ENCODE measurements at regions not wholly inside any gene's neighbourhood (a gene's known extent, or its start where the extent isn't known, plus 50 kb on each side); places are given as distances from the start of the nearest gene placed in this dataset.

DNA sequence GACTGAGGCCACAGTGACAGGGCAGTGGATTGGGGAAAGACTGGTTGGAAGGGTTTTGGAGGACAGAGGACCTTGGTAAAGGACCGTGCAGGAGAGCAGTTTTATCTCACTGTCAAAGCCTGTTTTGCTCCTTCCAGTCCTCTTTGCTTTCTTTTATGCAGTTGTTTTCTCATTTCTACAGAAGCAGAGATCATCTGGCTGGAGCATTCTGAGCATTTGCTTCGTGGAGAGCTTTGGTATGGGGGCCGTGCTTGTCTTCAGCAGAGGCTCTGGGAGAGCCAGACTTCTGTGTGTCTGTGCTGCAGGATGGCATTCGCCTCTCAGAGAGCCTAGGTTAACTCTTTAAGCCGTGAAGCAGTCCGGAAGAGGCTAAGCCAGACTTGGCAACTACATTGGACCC lies 171.8 kb upstream of the TUT7 start:
- Histone ChIP-seq H3K36me3 (ENCODE audit: control insufficient read depth, insufficient read depth, low read length) (no peaks in the 10 kb centered on the region), H2AFZ (ENCODE audit: low read length) (no peak overlapping the region), H3K4me3 (replicated peaks in 1 of 4; ENCODE audit: control extremely low read depth in 1 of 4, insufficient read depth in 1 of 4, low read depth in 3 of 4, low read length in 4 of 4) (no peak overlapping the region), H3K9me3 (ENCODE audit: control insufficient read depth, insufficient read depth, low read depth, low read length) (no peaks in the 10 kb centered on the region), H3K79me2 (ENCODE audit: control insufficient read depth, insufficient read depth, low read length) (no peaks in the 10 kb centered on the region), H3K27ac (ENCODE audit: insufficient read depth, low read length) (no peak overlapping the region), H3K9ac (ENCODE audit: insufficient read depth, low read length) (no peak overlapping the region), H4K20me1 (ENCODE audit: control insufficient read depth, extremely low read depth, insufficient read depth, low read length) (no peaks in the 10 kb centered on the region), H3K27me3 (ENCODE audit: control insufficient read depth, insufficient read depth, low read length) (no peaks in the 10 kb centered on the region), H3K4me1 (ENCODE audit: control insufficient read depth, extremely low read depth, insufficient read depth, low read length) (no peaks in the 10 kb centered on the region), H3K4me2 (ENCODE audit: extremely low read depth, insufficient read depth, low read length) (no peak overlapping the region)
- DNase-seq (ENCODE audit: low read depth in 2 of 2), result no peak
- no peak for TF ChIP-seq EZH2 (IDR thresholded peaks at IDR 0.05; ENCODE audit: low read length, missing control alignments)
- TF ChIP-seq, protein P1, sequence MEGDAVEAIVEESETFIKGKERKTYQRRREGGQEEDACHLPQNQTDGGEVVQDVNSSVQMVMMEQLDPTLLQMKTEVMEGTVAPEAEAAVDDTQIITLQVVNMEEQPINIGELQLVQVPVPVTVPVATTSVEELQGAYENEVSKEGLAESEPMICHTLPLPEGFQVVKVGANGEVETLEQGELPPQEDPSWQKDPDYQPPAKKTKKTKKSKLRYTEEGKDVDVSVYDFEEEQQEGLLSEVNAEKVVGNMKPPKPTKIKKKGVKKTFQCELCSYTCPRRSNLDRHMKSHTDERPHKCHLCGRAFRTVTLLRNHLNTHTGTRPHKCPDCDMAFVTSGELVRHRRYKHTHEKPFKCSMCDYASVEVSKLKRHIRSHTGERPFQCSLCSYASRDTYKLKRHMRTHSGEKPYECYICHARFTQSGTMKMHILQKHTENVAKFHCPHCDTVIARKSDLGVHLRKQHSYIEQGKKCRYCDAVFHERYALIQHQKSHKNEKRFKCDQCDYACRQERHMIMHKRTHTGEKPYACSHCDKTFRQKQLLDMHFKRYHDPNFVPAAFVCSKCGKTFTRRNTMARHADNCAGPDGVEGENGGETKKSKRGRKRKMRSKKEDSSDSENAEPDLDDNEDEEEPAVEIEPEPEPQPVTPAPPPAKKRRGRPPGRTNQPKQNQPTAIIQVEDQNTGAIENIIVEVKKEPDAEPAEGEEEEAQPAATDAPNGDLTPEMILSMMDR (conservative IDR thresholded peaks at IDR 0.05 in 1 of 2, IDR thresholded peaks at IDR 0.05 in 1 of 2; ENCODE audit: low read depth in 1 of 2, low read length in 2 of 2), result no peak

DNA sequence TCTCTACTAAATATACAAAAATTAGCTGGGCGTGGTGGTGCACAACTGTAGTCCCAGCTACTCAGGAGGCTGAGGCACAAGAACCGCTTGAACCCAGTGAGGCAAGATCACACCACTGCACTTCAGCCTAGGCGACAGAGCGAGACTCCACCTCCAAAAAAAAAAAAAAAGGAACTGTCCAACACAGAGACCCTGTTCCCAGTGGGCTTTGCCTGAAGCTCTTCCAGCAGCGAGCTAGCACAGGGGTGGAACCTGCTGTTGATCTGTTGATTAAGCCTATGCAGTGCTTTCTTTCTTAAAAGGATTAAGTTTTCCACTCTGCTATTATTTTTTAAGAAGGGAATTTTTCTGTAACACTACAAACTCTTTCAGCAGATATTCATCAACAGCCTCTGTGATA lies 171.0 kb upstream of the TUT7 start:
- TF ChIP-seq EZH2 (IDR thresholded peaks at IDR 0.05; ENCODE audit: low read length, missing control alignments), result no peak
- TF ChIP-seq, protein P1 (conservative IDR thresholded peaks at IDR 0.05 in 1 of 2, IDR thresholded peaks at IDR 0.05 in 1 of 2; ENCODE audit: low read depth in 1 of 2, low read length in 2 of 2), result no peak
- Histone ChIP-seq H4K20me1 (ENCODE audit: control insufficient read depth, extremely low read depth, insufficient read depth, low read length) (no peaks in the 10 kb centered on the region), H2AFZ (ENCODE audit: low read length) (no peak overlapping the region), H3K9me3 (ENCODE audit: control insufficient read depth, insufficient read depth, low read depth, low read length) (no peaks in the 10 kb centered on the region), H3K36me3 (ENCODE audit: control insufficient read depth, insufficient read depth, low read length) (no peaks in the 10 kb centered on the region), H3K4me1 (ENCODE audit: control insufficient read depth, extremely low read depth, insufficient read depth, low read length) (no peaks in the 10 kb centered on the region), H3K27ac (ENCODE audit: insufficient read depth, low read length) (no peak overlapping the region), H3K9ac (ENCODE audit: insufficient read depth, low read length) (no peak overlapping the region), H3K79me2 (ENCODE audit: control insufficient read depth, insufficient read depth, low read length) (no peaks in the 10 kb centered on the region), H3K4me3 (replicated peaks in 1 of 4; ENCODE audit: control extremely low read depth in 1 of 4, insufficient read depth in 1 of 4, low read depth in 3 of 4, low read length in 4 of 4) (no peak overlapping the region), H3K4me2 (ENCODE audit: extremely low read depth, insufficient read depth, low read length) (no peak overlapping the region), H3K27me3 (ENCODE audit: control insufficient read depth, insufficient read depth, low read length) (no peaks in the 10 kb centered on the region)
- no peak for DNase-seq (ENCODE audit: low read depth in 2 of 2)

DNA sequence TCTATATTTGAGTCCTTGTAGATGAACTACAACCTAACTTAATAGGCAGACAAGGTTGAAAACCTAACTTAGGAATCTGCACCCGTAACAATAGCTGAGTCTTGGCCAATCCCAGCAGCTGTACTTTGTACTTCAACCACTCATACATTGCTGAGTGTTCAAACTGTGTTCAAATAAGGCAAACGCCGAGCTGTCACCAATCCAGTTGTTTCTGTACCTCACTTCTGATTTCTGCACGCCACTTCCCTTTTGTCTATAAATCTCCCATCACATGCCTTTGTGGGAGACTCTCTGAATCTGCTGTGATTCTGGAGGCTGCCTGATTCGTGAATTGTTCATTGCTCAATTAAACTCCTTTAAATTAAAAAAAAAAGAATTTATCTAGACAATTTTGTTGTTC lies 167.8 kb upstream of the TUT7 start:
- Histone ChIP-seq H3K4me1 (ENCODE audit: control insufficient read depth, extremely low read depth, insufficient read depth, low read length) (no peaks in the 10 kb centered on the region), H3K9me3 (ENCODE audit: control insufficient read depth, insufficient read depth, low read depth, low read length) (no peaks in the 10 kb centered on the region), H4K20me1 (ENCODE audit: control insufficient read depth, extremely low read depth, insufficient read depth, low read length) (no peaks in the 10 kb centered on the region), H3K4me2 (ENCODE audit: extremely low read depth, insufficient read depth, low read length) (no peak overlapping the region), H3K27me3 (ENCODE audit: control insufficient read depth, insufficient read depth, low read length) (no peaks in the 10 kb centered on the region), H3K27ac (ENCODE audit: insufficient read depth, low read length) (no peak overlapping the region), H3K9ac (ENCODE audit: insufficient read depth, low read length) (no peak overlapping the region), H3K79me2 (ENCODE audit: control insufficient read depth, insufficient read depth, low read length) (no peaks in the 10 kb centered on the region), H3K4me3 (replicated peaks in 1 of 4; ENCODE audit: control extremely low read depth in 1 of 4, insufficient read depth in 1 of 4, low read depth in 3 of 4, low read length in 4 of 4) (no peak overlapping the region), H3K36me3 (ENCODE audit: control insufficient read depth, insufficient read depth, low read length) (no peaks in the 10 kb centered on the region), H2AFZ (ENCODE audit: low read length) (no peak overlapping the region)
- TF ChIP-seq, protein P1 (conservative IDR thresholded peaks at IDR 0.05 in 1 of 2, IDR thresholded peaks at IDR 0.05 in 1 of 2; ENCODE audit: low read depth in 1 of 2, low read length in 2 of 2), result no peak
- TF ChIP-seq EZH2 (IDR thresholded peaks at IDR 0.05; ENCODE audit: low read length, missing control alignments), result no peak
- DNase-seq (ENCODE audit: low read depth in 2 of 2), result peak in 1 of 2 donors; percentile 61

Data from fibroblast of lung (primary cell).